Non-pigmented ciliary epithelial cell (primary cell): ENCODE measurements at regions not wholly inside any gene's neighbourhood (a gene's known extent, or its start where the extent isn't known, plus 50 kb on each side); places are given as distances from the start of the nearest gene placed in this dataset.
"Not testable (repeated sequence)": the region's sequence is repeated elsewhere in the genome, so short reads cannot be mapped to it uniquely, and the experiment has no call there.

Experiments
- DNase-seq: peaks from one replicate; pipeline ENCODE4 v3.0.0-alpha.2; 2010; ENCODE audit warnings: low read depth

GRCh38 chr11:49817705-49818430 lies 134.3 kb upstream of the OR4C13 start:
- DNase-seq = not testable (repeated sequence)

GRCh38 chr11:49823188-49823587 lies 129.0 kb upstream of the OR4C13 start:
- DNase-seq = not testable (repeated sequence)

GRCh38 chr11:49850541-49850940 lies 101.7 kb upstream of the OR4C13 start:
- not testable (repeated sequence) for DNase-seq

- no peak for DNase-seq
Measured at GRCh38 chr11:49851511-49851910, 100.7 kb upstream of the OR4C13 start.

- DNase-seq = no peak
Measured at GRCh38 chr11:49851971-49852389, 100.2 kb upstream of the OR4C13 start.

- not testable (repeated sequence) for DNase-seq
Measured at GRCh38 chr11:49888875-49889274, 63.3 kb upstream of the OR4C13 start.

- not testable (repeated sequence) for DNase-seq
Measured at GRCh38 chr11:49891910-49892671, 60.1 kb upstream of the OR4C13 start.

- DNase-seq = not testable (repeated sequence)
Measured at GRCh38 chr11:49893442-49893841, 58.7 kb upstream of the OR4C13 start.
